ENCODE measurements at regions not wholly inside any gene's neighbourhood (a gene's known extent, or its start where the extent isn't known, plus 50 kb on each side); places are given as distances from the start of the nearest gene placed in this dataset.

GRCh38 chr6:113629256-113629655, 227.9 kb upstream of the MARCKS start:
- no peak overlapping the region for H3K4me3 ChIP-seq (ENCODE audit: low read depth, low read length)
- TF ChIP-seq CTCF (IDR thresholded peaks at IDR 0.05; ENCODE audit: low read depth, low read length): no peak

GRCh38 chr6:113629975-113630737, 227.0 kb upstream of the MARCKS start:
- no peak overlapping the region for H3K4me3 ChIP-seq (ENCODE audit: low read depth, low read length)
- no peak for TF ChIP-seq CTCF (IDR thresholded peaks at IDR 0.05; ENCODE audit: low read depth, low read length)

GRCh38 chr6:113630738-113631535, 226.2 kb upstream of the MARCKS start:
- no peak overlapping the region for H3K4me3 ChIP-seq (ENCODE audit: low read depth, low read length)
- no peak for TF ChIP-seq CTCF (IDR thresholded peaks at IDR 0.05; ENCODE audit: low read depth, low read length)

- TF ChIP-seq CTCF (IDR thresholded peaks at IDR 0.05; ENCODE audit: low read depth, low read length): no peak
- H3K4me3 ChIP-seq (ENCODE audit: low read depth, low read length): no peak overlapping the region; the same call in 1 of the 2 replicates
Measured at GRCh38 chr6:113631666-113632065, 225.5 kb upstream of the MARCKS start.

GRCh38 chr6:113632220-113632864, 224.8 kb upstream of the MARCKS start:
- no peak for TF ChIP-seq CTCF (IDR thresholded peaks at IDR 0.05; ENCODE audit: low read depth, low read length)
- H3K4me3 ChIP-seq (ENCODE audit: low read depth, low read length): peak overlapping the region; percentile 43

- no peak for TF ChIP-seq CTCF (IDR thresholded peaks at IDR 0.05; ENCODE audit: low read depth, low read length)
- no peak overlapping the region for H3K4me3 ChIP-seq (ENCODE audit: low read depth, low read length)
Measured at GRCh38 chr6:113633638-113634037, 223.5 kb upstream of the MARCKS start.
